Inferior parietal cortex (tissue), 1 donor: ENCODE measurements at regions not wholly inside any gene's neighbourhood (a gene's known extent, or its start where the extent isn't known, plus 50 kb on each side); places are given as distances from the start of the nearest gene placed in this dataset.

Experiments used
- DNase-seq: peaks from one replicate; pipeline ENCODE4 v3.0.0-alpha.2; 2016; ENCODE audit errors: extremely low spot score

DNA sequence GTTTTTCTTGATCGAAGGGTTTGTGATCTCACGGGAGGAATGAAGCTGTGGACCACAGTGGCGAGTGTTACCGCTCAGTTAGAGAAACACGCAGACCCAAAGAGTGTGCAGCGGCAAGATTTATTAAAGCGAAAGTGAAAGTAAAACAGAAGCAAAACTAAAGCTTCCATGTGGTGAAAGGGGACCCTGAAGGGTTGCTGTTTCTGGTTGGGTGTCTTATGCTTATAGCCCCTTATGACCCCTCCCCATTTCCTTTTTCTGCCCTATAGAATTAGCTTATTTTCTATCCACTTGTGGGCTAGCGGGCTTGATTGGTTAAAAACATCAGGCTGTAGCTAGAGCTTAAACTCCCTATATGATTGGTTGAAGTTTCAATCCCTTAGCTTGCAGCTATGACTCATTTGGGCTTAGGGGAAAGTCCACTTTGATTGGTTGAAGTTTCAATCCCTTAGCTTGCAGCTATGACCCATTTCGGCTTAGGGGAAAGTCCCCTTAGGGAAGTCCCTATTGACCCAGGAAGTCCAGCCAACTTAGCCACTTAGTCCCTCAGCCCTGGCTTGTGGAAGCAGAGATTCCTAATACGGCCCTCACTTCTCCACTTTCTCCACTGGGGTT is 171.2 kb upstream of the NWD2 start:
- DNase-seq: no peak

DNA sequence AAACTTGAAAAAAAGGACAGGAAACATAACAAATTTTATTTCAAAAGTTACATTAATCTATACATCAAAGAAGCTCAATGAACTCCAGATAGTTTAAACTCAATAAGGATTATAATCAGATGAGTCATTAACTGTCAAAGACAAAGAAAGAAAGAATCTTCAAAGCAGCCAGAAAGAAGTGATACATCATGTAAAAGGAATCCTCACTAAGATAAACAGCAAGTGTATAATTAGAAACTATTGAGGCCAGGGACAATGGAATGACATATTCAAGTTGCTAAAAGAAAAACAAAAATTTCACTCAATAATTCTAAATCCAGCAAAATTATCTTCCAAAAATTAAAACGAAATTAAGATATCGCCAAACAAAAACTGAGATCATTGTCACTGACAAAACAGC is 161.6 kb upstream of the NWD2 start:
- no peak for DNase-seq

DNA sequence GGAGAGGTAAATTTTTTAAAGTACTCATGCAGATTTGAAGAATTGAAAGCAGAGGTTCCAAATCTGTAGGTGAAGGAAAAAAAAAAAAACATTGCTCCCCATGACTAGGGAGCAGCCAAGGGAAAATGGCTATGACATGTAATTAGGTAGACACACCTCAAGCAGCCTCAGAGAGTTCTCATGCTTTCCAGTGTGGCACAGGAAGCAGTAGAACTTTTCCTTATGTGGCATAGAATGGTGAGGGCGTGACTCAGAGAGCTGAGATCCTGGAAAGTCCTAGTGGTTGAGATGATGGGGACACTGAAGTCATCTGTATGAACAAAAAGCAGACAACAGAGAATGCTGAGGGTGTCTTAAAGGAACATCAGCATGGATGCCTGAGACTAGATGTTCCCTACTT is 148.6 kb upstream of the NWD2 start:
- DNase-seq: no peak

DNA sequence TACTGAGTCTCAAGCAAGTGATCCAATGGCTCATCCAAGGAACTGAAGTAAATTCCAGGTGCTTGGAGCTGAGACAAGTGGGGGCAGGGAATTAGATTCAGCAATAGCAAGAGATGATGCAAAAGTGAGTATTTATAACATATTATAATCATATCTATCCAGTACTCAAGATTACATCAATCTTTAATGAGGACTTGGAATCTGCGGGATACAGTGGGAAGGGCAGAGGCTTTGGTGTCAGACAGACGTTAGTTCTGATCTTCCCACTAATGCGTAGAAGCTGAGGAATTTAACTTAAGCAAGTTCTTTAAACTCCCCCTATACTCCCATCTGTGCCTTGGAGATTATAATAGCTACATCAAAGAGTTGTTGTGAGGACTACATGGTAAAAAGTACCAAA is 143.4 kb upstream of the NWD2 start:
- peak; percentile 7 for DNase-seq

DNA sequence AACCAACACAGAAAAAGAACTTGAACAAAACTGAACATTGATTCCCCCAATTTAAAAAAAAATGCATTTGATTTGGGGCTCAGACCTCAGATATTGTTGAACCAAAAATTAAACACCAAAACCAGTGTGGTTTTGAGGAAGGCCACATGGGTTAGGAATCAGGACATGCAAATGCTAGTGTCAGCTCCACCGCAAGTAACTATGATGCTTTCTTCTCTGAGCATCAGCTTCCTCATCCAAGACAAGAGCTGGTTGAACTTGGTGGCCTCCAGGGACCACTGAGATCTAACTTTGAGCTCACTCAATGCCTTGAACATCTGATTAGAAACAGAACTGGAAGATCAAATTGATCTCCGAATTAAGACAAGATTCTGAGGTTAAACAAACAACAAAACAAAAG is 142.9 kb upstream of the NWD2 start:
- DNase-seq: no peak

DNA sequence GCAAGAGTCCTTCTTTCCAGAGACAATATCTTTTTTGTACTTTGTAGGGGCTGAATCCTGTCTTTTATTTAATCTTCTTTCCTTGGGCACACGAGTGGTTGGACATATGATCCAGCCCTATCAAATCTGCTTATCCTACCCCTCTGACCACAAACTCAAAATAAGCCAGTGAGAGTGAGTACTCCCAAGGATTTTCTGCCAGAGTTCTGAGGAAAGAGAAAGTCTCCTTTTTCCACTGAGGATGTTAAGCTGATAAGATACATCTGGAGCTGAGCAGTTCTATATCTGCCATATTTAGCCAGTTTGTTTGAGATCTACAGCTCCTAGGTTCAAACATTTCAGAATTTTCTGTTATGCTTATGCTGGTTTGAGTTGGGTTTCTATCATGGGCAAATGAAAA is 134.8 kb upstream of the NWD2 start:
- no peak for DNase-seq

DNA sequence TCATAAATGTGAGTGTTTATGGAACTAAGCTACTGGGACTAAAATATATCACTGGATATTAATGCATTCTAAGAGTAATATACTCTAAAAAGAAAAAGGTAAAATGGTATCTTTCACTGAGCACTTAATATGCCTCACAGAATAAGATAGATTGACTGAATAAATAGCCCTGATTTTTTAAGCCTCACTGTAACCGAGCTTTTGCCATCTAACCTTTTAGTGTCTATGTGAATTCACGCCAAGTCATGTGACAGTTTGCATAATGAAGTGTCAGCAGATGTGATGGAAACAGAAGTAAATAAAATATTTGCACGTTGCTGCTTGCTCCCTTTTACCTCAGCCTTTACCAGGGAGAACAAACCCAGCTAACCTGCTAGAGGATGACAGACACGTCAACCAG is 119.7 kb upstream of the NWD2 start:
- no peak for DNase-seq

DNA sequence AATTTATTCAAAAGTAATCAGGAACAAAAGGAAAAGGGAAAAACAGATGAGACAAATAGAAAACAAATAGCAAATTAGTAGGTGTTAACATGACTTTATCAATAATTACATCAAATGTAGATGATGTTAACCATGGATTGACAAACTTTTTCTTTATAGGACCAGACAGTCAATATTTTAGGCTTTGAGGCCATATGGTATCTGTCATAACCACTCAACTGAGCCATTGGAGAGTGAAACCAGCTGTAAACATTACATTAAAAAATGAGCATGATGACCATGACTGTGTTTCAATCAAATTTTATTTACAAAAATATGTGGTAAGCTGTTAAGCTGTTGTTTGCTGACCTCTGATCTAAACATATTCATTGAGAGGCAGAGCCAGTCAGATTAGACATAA is 118.5 kb upstream of the NWD2 start:
- DNase-seq: no peak

DNA sequence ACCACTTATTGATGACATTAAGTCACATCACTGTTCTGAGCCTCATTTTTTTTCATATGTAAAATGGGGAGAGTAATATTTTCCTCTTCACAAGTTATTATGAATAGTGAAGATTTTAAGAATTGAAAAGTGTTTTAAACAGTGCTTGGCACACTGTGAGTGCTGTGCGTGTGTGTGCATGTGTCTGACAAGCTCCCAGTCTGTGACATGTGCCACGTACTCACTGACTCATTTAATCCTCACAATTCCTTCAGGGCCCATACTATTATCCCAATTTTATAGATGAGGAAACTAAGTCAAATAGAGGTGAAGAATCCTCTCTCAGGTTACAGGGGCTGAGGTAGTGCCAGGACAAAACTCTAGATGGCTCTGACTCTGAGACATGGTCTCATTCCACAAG is 114.1 kb upstream of the NWD2 start:
- DNase-seq: no peak

DNA sequence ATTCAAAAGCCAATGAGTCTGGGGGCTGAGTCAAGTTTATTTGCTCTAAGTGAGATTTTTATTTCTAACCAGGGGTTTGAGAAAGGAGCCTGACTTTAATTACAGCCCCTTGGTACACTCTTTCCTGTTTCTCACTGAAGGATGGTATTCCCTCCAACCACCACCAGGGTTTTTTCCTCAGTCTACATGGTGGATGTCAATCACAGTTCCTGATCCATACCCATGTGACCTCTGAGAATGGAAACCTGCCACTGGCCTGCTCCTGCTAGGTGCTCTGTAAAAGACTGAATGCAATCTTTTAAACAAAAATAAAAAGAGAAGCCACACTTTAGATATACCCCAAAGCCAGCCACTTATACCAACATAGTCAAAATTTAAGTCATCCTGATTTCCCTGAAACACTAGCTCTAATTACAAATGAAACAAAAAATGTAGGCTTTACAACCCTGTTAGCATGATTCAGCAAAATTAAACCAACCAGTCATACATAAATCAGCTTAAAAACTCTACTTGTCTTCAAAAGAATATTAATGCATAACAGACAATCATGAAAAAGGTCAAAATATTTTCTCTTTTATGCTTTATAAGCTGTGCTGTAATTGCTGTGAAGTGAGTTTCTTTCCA is 112.1 kb upstream of the NWD2 start:
- no peak for DNase-seq

DNA sequence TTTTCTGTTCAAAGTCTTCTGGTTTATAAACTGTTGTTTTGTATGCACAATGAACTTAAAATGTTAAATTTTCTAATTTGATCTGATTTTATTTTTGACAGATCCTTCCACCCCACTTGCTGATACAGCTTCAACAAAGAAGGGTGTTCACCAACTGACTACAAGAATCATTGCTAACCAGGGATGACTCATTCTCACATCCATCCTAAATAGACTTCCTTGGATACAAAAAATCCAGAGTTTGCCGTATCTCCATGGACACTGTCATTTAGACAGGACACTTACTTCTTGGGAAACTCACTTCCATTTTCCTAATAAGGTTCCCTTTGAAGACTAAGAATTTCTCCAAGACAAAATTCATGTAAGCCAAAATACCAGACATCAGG is 111.6 kb upstream of the NWD2 start:
- DNase-seq: peak; percentile 29

DNA sequence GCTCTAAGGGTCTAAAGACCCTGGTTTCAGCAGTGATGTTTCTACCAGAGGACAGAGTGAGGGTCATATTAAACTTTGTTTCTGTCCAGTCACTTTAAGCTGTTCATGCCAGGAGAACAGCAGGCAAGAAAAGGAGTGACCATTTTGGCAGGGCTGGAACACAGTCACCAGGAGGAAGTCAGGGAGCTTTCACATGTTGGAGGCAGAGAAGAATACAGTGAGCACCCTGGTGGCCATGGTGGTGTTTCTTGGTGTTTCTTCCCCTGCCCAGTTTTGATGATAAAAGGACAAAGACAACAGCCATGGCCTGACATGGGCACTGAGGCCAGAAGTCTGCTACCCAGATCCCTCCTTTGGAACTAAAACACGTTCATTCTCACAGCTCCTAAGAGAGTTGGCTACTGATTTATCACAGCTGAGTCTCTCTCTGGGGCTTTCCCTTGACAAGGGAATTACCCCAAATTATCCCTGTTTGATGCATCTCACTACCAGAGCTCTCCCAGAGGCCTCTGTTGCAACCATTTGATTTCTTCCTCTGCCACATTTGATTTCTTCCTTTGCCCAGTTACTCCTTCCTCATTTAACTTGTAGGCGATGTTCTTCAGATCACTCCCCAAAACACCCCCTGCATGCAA is 106.4 kb upstream of the NWD2 start:
- no peak for DNase-seq

DNA sequence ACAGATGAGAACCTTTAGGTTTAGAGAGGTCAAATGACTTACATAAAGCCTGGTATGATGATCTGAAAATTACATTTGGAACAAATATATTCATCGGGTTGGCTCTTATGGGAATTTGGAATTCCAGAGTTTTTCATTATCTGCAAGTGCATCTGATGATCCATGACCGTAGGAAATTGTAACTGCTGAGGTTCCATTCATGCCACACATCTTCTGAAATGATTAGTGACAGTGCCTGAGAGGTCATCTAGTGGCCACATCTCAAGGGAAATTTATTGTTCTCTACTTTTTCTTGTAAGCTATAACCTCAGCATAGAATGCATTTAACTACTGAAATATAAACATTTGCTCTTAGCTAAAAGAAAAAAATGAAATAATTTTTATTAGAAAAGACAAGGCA is 105.8 kb upstream of the NWD2 start:
- DNase-seq: no peak

DNA sequence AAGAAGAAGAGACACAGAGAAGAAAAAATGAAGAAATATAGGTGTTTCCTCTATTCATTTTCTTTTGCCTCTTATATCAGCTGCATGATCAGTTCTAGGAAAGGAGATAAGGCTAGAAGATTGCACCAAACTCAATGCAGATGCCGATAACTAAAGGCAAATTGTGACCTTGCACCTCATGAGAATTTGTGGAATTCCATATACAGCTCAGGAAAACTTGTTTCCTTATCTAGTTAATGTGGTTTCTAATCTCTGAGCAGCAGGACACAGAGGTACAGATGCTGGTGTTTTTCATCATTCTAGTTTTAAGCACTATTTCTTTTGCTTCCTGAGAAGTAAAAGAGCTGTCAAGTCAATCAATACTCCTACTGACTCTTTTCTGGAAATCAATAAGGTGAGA is 104.6 kb upstream of the NWD2 start:
- DNase-seq: no peak

DNA sequence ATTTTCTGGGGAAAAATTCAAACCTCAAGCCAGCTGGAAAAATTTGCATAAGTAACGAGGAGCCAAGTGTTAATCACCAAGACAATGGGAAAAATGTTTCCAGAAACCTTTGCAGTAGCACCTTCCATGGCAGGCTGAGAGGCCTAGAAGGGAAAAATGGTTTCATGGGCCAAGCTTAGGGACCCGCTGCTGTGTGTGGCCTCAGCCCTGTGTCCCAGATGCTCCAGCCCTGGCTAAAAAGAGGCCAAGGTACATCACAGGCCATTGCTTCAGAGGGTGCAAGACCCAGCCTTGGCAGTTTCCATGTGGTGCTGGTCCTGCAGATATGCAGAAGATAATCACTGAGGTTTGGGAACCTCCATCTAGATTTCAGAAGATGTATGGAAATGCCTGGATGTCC is 98.3 kb upstream of the NWD2 start:
- DNase-seq: no peak

DNA sequence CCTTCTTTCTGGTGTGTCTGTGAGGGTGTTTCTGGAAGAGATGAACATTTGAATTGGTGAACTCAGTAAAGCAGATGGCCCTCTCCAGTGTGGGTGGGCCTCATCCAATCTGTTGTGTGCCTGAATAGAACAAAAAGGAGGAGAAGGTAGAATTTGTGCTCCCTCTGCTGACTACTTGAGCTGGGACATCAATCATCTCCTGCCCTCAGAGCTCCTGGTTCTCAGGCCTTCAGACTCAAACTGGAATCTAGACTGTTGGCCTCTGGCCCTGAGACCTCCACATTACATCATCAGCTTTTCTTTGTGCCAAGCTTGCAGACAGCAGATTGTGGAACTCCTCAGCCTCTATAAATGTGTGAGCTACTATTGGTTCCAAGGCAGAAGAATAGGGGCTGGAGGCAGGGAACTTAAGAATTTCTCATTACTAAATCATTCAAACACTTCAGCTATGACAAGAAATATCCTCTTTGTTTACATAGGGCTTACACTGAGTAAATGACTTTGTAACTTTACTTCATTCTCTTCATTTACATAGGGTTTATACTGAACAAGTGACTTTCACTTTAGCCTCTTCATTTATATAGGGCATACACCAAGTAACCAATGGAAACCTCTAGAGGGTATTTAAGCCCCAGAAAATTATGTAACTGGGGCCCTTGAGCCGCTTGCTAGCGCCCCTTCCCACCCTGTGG is 86.9 kb upstream of the NWD2 start:
- peak; percentile 65 for DNase-seq

DNA sequence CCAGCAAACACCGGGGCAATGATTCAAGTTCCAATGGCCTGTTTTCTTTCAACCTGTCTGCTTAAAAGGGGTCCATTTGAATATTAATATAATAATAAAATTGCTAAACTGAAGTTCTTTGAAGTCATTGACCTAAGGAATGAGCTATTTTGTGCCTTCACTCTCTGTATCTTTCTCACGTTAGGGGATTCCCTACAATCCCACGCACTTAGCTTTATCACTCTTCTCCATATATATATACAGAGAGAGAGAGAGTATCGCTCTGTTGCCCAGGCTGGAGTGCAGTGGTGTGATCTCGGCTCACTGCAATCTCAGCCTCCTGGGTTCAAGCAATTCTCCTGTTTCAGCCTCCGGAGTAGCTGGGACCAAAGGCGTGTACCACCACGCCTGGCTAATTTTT is 83.9 kb upstream of the NWD2 start:
- no peak for DNase-seq

DNA sequence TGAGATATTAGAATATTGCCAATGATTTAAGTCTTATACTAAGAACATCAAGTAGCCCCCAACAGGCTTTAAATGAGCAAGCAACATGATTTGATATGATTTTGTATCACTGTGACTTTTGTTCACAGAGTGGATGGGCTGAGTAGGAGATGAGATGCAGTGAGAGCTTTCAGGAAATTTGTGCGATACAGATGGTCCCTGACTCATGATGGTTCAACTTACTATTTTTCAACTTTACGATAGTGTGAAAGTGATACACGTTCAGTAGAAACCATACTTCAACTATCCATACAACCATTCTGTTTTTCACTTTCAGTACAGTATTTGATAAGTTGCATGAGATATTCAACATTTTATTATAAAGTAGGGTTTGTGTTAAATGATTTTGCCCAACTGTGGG is 78.7 kb upstream of the NWD2 start:
- no peak for DNase-seq

DNA sequence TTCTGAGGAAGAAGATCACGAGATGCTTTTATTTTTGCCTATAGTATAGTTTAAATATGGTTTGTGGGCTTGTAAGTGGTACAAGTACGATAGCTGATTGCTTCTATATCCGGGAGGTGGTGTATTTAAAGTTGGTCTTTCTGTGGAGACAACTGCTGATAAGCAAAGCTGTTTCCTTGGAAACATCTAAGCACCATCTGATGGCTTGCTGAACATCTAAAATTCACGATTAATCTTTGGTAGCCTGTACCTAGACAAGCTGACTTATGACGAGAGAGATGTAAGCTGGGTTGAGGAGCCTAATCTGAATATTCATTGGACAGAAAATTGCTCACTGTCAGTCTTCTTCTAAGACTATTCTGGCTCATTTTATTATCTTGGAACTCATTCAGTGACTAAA is 74.6 kb upstream of the NWD2 start:
- DNase-seq: no peak

DNA sequence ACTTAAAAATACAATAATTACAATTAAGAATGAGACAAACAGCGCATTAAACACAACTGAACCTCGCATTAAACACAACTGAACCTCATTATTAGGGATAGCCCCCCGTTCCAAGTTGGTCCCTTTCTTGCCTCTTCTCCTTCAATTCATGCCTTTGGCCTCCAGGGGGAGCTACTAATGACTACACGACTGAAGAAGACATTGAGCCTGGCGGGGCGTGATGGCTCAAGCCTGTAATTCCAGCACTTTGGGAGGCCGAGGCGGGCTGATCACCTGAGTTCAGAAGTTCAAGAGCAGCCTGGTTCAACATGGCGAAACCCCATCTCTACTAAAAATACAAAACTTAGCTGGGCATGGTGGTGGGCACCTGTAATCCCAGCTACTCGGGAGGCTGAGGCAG is 56.4 kb upstream of the NWD2 start:
- no peak for DNase-seq
